ENCODE measurements at regions not wholly inside any gene's neighbourhood (a gene's known extent, or its start where the extent isn't known, plus 50 kb on each side); places are given as distances from the start of the nearest gene placed in this dataset.

DNA sequence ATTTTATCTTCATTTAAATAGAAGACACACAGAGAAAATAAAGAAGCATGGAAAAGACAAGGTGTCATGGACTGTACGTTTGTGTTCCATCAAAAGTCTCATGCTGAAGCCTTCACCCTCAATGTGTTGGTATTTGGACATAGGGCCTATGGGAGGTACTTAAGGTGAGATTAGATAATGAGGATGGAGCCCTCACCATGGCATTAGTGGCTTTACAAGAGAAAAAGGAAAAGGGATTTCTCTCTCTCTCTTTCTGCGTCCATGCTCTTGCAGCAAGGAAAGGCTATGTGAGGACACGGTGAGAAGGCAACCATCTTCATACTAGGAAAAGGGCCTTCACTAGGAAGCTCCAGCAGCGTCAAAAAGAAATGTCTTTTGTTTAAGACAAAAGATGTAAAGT, 797.0 kb upstream of the CDH10 start:
- TF ChIP-seq CTCF (IDR thresholded peaks at IDR 0.05; ENCODE audit: insufficient read depth, low read length) (no peak), POLR2AphosphoS5 (IDR thresholded peaks at IDR 0.05; ENCODE audit: low read depth) (no peak), GABPA (IDR thresholded peaks at IDR 0.05; ENCODE audit: low read depth) (no peak), REST (IDR thresholded peaks at IDR 0.05; ENCODE audit: insufficient replicate concordance, low read depth) (no peak), SPI1 (IDR thresholded peaks at IDR 0.05; ENCODE audit: borderline replicate concordance, low read depth) (no peak)

All from HL-60 (cell line).